Loucy (cell line): ENCODE measurements at regions not wholly inside any gene's neighbourhood (a gene's known extent, or its start where the extent isn't known, plus 50 kb on each side); places are given as distances from the start of the nearest gene placed in this dataset.

Experiments used
- H2AFZ ChIP-seq: fragments of 200-600 bp; sonication (generic); 2 replicates; pipeline ENCODE4 v1.6.0; 2016; ENCODE audit warnings: antibody characterized with exemption, mild to moderate bottlenecking, low read length, moderate library complexity
- H3F3A ChIP-seq: fragments of 200-600 bp; 2 replicates; pipeline ENCODE4 v1.6.0; 2016; ENCODE audit warnings: antibody characterized with exemption, low read depth, mild to moderate bottlenecking
- H3K27me3 ChIP-seq: fragments of 200-600 bp; sonication (generic); 2 replicates; pipeline ENCODE4 v1.6.1; 2014; ENCODE audit warnings: low read length, mild to moderate bottlenecking; ENCODE audit not compliant: insufficient read depth, poor library complexity, severe bottlenecking
- H3K36me3 ChIP-seq: fragments of 200-600 bp; sonication (generic); 2 replicates; pipeline ENCODE4 v1.6.1; 2016; ENCODE audit warnings: low read length; ENCODE audit not compliant: insufficient read depth
- H3K4me1 ChIP-seq: fragments of 200-600 bp; sonication (generic); 2 replicates; pipeline ENCODE4 v1.5.1; 2014; ENCODE audit warnings: low read length, mild to moderate bottlenecking; ENCODE audit not compliant: insufficient read depth, poor library complexity, severe bottlenecking
- H3K4me2 ChIP-seq: fragments of 200-600 bp; sonication (generic); 2 replicates; pipeline ENCODE4 v1.6.0; 2014; ENCODE audit warnings: antibody characterized with exemption, low read length, low read depth, mild to moderate bottlenecking; ENCODE audit not compliant: poor library complexity, severe bottlenecking
- H3K4me3 ChIP-seq: fragments of 200-600 bp; sonication (generic); 2 replicates; pipeline ENCODE4 v1.5.1; 2014; ENCODE audit warnings: low read length, mild to moderate bottlenecking, mixed read lengths; ENCODE audit not compliant: poor library complexity, severe bottlenecking
- H3K79me2 ChIP-seq: fragments of 200-600 bp; sonication (generic); 2 replicates; pipeline ENCODE4 v1.6.1; 2014; ENCODE audit warnings: low read length; ENCODE audit not compliant: insufficient read depth
- H3K9ac ChIP-seq: fragments of 200-600 bp; sonication (generic); 2 replicates; pipeline ENCODE4 v1.6.0; 2014; ENCODE audit warnings: mild to moderate bottlenecking, low read depth, low read length, moderate library complexity; ENCODE audit not compliant: poor library complexity, severe bottlenecking
- H3K9me2 ChIP-seq: fragments of 200-600 bp; sonication (generic); replicated peaks from 2 replicates; pipeline ENCODE4 v1.6.1; 2016; ENCODE audit warnings: low read depth, low read length, mixed read lengths
- H3K9me3 ChIP-seq: fragments of 200-600 bp; sonication (generic); 2 replicates; pipeline ENCODE4 v1.6.1; 2014; ENCODE audit warnings: mild to moderate bottlenecking, antibody characterized with exemption, low read length, low read depth; ENCODE audit not compliant: insufficient read depth
- H4K20me1 ChIP-seq: fragments of 200-600 bp; sonication (generic); 2 replicates; pipeline ENCODE4 v1.6.0; 2014; ENCODE audit warnings: antibody characterized with exemption, low read length, mild to moderate bottlenecking; ENCODE audit not compliant: insufficient read depth, poor library complexity, severe bottlenecking
- EZH2phosphoT487 ChIP-seq: fragments of 200-600 bp; IDR thresholded peaks from 2 replicates; pipeline ENCODE4 v1.6.1; 2018; ENCODE audit warnings: antibody characterized with exemption, mild to moderate bottlenecking, moderate library complexity, borderline replicate concordance
- TF ChIP-seq, protein P1 (sequence below): fragments of 200-600 bp; sonication (generic); conservative IDR thresholded peaks from 2 replicates; pipeline ENCODE4 v1.5.1; 2014; ENCODE audit warnings: mild to moderate bottlenecking, antibody characterized with exemption, low read length

DNA sequence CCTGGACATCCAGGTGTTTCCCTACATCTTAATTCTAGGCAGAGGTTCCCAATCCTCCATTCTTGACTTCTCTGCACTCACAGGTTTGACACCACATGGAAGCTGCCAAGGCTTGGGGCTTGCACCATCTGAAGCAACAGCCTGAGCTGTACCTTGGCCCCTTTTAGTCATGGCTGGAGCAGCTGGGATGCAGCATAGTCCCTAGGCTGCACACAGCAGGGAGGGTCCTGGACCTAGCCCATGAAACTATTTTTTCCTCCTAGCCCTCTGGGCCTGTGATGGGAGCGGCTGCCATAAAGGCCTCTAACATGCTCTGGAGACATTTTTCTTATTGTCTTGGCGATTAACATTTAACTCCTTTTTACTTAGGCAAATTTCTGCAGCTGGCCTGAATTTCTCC, 417.2 kb upstream of the FLRT2 start:
- peaks cover 6% of the 10 kb centered on the region; the same call in 1 of the 2 replicates for H3K9me3 ChIP-seq
- no peaks in the 10 kb centered on the region for H3K36me3 ChIP-seq

DNA sequence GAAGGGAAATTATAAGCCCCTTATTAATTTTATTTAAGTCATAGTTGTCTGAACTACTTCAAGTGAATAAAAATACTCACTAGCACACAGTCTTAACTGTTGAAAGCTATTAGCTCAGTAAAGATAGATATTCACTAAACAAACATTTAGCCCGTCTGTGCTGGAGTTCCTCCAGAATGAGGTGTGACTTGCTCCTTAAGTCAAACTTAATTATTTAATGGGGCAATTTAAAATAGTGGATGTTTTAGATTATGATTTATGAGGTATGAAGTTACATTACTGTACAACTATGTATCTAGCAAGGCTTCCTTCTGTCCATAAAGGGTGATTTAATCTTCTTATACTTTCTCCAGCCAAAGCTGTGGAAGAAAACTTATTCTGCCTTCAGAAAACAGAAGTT, 414.0 kb upstream of the FLRT2 start:
- H3K79me2 ChIP-seq: no peaks in the 10 kb centered on the region
- H3K4me1 ChIP-seq: no peaks in the 10 kb centered on the region
- no peak for TF ChIP-seq EZH2phosphoT487
- H3K9ac ChIP-seq: no peak overlapping the region
- no peak overlapping the region for H3K4me3 ChIP-seq
- H4K20me1 ChIP-seq: no peaks in the 10 kb centered on the region
- H3F3A ChIP-seq: no peaks in the 10 kb centered on the region
- no peaks in the 10 kb centered on the region for H3K9me2 ChIP-seq
- no peak overlapping the region for H2AFZ ChIP-seq
- no peaks in the 10 kb centered on the region for H3K36me3 ChIP-seq
- no peak overlapping the region for H3K4me2 ChIP-seq
- no peaks in the 10 kb centered on the region for H3K27me3 ChIP-seq
- peaks cover 6% of the 10 kb centered on the region; the same call in 1 of the 2 replicates for H3K9me3 ChIP-seq

More for the DNA sequence above, 417.2 kb upstream of the FLRT2 start:
- H2AFZ ChIP-seq: no peak overlapping the region
- no peak overlapping the region for H3K4me2 ChIP-seq
- no peaks in the 10 kb centered on the region for H3K27me3 ChIP-seq
- H3F3A ChIP-seq: no peaks in the 10 kb centered on the region
- no peaks in the 10 kb centered on the region for H3K9me2 ChIP-seq
- H3K9ac ChIP-seq: no peak overlapping the region
- no peak overlapping the region for H3K4me3 ChIP-seq
- TF ChIP-seq, protein P1, sequence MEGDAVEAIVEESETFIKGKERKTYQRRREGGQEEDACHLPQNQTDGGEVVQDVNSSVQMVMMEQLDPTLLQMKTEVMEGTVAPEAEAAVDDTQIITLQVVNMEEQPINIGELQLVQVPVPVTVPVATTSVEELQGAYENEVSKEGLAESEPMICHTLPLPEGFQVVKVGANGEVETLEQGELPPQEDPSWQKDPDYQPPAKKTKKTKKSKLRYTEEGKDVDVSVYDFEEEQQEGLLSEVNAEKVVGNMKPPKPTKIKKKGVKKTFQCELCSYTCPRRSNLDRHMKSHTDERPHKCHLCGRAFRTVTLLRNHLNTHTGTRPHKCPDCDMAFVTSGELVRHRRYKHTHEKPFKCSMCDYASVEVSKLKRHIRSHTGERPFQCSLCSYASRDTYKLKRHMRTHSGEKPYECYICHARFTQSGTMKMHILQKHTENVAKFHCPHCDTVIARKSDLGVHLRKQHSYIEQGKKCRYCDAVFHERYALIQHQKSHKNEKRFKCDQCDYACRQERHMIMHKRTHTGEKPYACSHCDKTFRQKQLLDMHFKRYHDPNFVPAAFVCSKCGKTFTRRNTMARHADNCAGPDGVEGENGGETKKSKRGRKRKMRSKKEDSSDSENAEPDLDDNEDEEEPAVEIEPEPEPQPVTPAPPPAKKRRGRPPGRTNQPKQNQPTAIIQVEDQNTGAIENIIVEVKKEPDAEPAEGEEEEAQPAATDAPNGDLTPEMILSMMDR: no peak
- no peak for TF ChIP-seq EZH2phosphoT487
- no peaks in the 10 kb centered on the region for H3K79me2 ChIP-seq
- no peaks in the 10 kb centered on the region for H3K4me1 ChIP-seq
- H4K20me1 ChIP-seq: no peaks in the 10 kb centered on the region

DNA sequence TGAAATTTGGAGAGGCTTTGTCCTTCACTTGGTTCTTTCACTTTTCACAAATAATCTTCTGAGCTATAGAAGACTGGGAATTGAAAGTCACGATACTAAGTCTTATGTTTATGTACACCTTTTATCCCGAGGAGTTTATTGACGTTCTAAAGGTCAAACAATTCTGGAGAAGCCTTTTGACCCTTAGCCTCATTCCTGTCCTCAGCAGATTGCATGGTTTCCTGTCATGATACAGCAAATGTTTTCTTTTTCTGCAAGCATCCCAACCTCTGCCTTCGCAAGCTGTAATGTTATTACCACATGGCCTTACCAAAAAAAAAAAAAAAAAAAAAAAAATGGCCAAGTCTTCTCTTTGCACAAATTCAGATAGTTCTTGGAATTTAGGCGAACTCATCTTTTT, 411.7 kb upstream of the FLRT2 start:
- Histone ChIP-seq H4K20me1 (no peaks in the 10 kb centered on the region), H3K36me3 (no peaks in the 10 kb centered on the region), H3K79me2 (no peaks in the 10 kb centered on the region), H3F3A (no peaks in the 10 kb centered on the region), H3K4me2 (no peak overlapping the region), H2AFZ (no peak overlapping the region), H3K27me3 (no peaks in the 10 kb centered on the region), H3K9ac (no peak overlapping the region), H3K4me3 (no peak overlapping the region), H3K9me2 (no peaks in the 10 kb centered on the region), H3K9me3 (no peaks in the 10 kb centered on the region; the same call in 1 of the 2 replicates), H3K4me1 (peaks cover 6% of the 10 kb centered on the region)
- TF ChIP-seq, protein P1: no peak
- TF ChIP-seq EZH2phosphoT487: no peak

DNA sequence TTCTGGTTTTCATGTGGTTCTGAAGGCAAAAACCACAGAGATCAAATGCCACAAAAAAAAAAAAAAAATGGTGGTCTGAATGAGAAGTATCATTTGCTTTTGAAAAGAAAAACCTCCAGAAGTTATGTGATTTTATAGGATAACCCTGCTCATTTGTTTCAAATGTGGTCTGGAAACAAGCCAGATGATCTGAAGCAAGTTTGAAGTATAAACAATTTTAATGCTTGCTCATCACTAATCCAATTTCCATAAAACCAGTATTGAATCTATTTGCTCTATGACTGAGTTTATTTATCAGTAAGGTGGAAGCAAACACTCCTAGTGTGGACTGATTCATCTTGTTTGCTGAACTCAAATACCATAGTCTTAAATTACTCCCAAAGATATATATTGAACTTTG, 407.3 kb upstream of the FLRT2 start:
- H3K27me3 ChIP-seq: no peaks in the 10 kb centered on the region

More for the DNA sequence above, 407.3 kb upstream of the FLRT2 start:
- Histone ChIP-seq H3K4me2 (no peak overlapping the region), H3K9ac (no peak overlapping the region), H3K9me3 (no peaks in the 10 kb centered on the region), H2AFZ (no peak overlapping the region), H3K4me3 (no peak overlapping the region), H4K20me1 (no peaks in the 10 kb centered on the region), H3K36me3 (no peaks in the 10 kb centered on the region), H3F3A (no peaks in the 10 kb centered on the region), H3K79me2 (no peaks in the 10 kb centered on the region), H3K4me1 (peaks cover 6% of the 10 kb centered on the region), H3K9me2 (no peaks in the 10 kb centered on the region)
- TF ChIP-seq, protein P1: no peak
